HG03159 (cell line): ENCODE measurements at regions not wholly inside any gene's neighbourhood (a gene's known extent, or its start where the extent isn't known, plus 50 kb on each side); places are given as distances from the start of the nearest gene placed in this dataset.

Source experiments
- ATAC-seq: cut with Tn5 transposase; IDR thresholded peaks from one replicate; pipeline ENCODE4 v1.9.1; 2021; ENCODE audit warnings: mild to moderate bottlenecking, moderate library complexity; ENCODE audit not compliant: unreplicated experiment

DNA sequence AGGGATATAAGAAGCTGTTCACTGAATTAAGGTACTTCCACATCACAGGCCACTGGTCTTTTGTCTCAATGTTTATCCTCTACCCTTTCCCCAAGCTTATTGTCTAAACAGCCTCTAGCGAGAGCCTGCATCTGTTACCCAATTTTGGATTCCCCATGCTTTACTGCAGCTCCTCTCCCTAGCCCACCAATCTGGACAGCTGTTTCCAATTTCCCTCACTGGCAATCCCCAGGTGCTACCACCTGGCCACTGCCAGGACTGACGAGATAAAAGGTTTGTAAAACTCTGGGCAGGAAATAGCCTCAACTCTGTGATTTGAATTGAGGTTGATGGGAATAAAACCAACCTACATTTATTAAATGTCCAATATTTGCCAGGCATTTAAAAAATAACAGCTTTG, 58.0 kb upstream of the TEX9 start:
- no peak for ATAC-seq

DNA sequence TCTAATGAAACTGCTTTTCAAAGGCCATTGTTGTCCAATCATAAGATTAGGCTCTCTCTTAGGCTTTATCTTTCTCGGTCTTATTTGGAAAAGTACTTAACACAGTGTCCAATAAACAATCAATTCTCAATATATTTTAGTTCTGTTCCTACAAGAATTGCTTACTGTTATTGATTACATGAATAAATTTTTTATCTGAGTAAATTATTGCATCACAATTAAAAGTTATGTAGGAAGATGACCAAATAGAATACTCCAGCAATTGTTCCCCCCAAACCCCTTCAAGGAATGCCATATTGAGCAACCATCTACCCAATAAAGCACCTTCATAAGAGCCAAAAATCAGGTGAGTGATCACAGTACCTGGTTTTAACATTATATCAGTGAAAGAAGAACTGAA, 55.0 kb upstream of the RFX7 start:
- no peak for ATAC-seq

DNA sequence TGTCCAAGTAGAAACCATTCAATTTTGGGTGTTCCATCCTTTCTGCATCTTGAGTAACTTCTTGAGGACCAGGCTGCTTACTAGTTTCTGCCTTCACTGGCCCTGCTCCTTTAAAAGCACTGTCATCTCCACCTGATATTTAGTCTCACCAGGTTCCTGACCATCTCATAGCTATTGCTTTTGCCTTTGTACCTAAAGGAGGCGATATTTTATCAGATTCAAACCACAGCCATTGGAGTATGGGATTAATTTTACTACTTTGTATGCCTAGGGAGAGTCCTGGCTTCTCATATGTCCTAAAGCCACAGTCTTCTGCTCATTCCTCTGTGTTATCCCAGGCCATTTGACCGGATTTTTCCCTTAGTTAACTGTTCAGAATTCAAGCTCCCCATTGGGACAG, 51.8 kb upstream of the RFX7 start:
- no peak for ATAC-seq

DNA sequence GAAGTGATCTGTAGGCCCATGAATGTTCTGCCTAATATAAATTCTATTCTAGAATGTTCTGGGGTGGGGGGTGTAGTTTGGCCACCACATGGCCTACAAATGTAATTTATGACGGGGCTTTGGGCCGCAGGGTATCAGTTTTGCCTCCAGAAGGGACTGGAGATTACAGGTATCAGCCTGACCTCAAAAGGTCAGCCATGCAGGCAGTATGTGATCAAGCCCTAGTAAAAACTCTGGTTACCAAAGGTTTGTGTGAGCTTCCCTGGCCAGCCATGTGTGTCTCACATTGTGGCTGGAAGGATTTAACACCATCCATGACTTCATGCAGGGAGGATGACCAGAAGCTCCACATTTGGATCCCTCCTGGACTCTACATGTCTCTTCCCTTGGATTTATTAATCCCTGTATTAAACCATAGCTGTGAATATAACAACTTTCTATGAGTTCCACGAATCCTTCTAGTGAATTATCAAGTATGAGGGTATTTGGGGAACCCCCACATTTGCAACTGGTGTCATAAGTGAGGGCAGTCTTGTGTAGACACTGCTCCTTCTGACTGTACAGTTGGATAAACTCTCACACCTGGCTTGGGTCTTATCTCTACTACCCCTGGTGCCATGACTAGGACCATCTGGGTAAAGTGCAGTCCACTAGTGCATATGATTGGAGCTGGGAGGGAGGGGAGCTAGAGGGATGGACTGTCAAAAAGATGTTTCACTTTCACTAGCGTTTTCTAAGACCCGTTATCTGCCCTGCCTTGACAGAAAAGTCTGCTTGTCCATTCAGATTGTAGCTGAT, 50.0 kb upstream of the RFX7 start:
- ATAC-seq, result peak; percentile 58
